SU-DHL-6 (cell line): ENCODE measurements at regions not wholly inside any gene's neighbourhood (a gene's known extent, or its start where the extent isn't known, plus 50 kb on each side); places are given as distances from the start of the nearest gene placed in this dataset.

Experiments
- H2AFZ ChIP-seq: fragments of 200-600 bp; sonication (generic); 2 replicates; pipeline ENCODE4 v1.6.1; 2014; ENCODE audit warnings: low read depth, mild to moderate bottlenecking, moderate library complexity, mixed read lengths, antibody characterized with exemption, low read length; ENCODE audit not compliant: severe bottlenecking
- H3F3A ChIP-seq: fragments of 200-600 bp; shearing (Covaris generic); 2 replicates; pipeline ENCODE4 v1.6.0; 2016; ENCODE audit warnings: antibody characterized with exemption, mild to moderate bottlenecking; ENCODE audit not compliant: insufficient read depth
- H3K27ac ChIP-seq: fragments of 200-600 bp; sonication (generic); 2 replicates; pipeline ENCODE4 v1.5.1; 2016; ENCODE audit warnings: low read depth, mild to moderate bottlenecking, low read length, moderate library complexity, mixed read lengths
- H3K27me3 ChIP-seq: fragments of 200-600 bp; sonication (generic), shearing (Covaris generic); 2 replicates; pipeline ENCODE4 v1.6.0; 2014; ENCODE audit warnings: mild to moderate bottlenecking, low read length
- H3K36me3 ChIP-seq: fragments of 200-600 bp; sonication (generic); 2 replicates; pipeline ENCODE4 v1.6.1; 2014; ENCODE audit warnings: mild to moderate bottlenecking, low read length, mixed read lengths
- H3K4me2 ChIP-seq: fragments of 300-600, 200-600 bp; shearing (Covaris generic), sonication (generic); 2 replicates; pipeline ENCODE4 v1.6.0; 2014; ENCODE audit warnings: low read length, low read depth, mild to moderate bottlenecking; ENCODE audit not compliant: poor library complexity, severe bottlenecking
- H3K4me3 ChIP-seq: fragments of 200-600 bp; sonication (generic); 2 replicates; pipeline ENCODE4 v1.5.1; 2014; ENCODE audit warnings: antibody characterized with exemption, low read length, mild to moderate bottlenecking, mixed read lengths; ENCODE audit not compliant: insufficient read depth, poor library complexity, severe bottlenecking
- H3K79me2 ChIP-seq: fragments of 200-600 bp; sonication (generic); 2 replicates; pipeline ENCODE4 v1.6.1; 2014; ENCODE audit warnings: mild to moderate bottlenecking, low read length, moderate library complexity; ENCODE audit not compliant: insufficient read depth
- H3K9ac ChIP-seq: fragments of 200-600 bp; sonication (generic); 2 replicates; pipeline ENCODE4 v1.7.0; 2014; ENCODE audit warnings: mild to moderate bottlenecking, low read length
- H3K9me2 ChIP-seq: fragments of 200-600 bp; sonication (generic); replicated peaks from 2 replicates; pipeline ENCODE4 v1.6.1; 2014; ENCODE audit warnings: low read length; ENCODE audit not compliant: insufficient read depth
- H3K9me3 ChIP-seq: fragments of 200-600 bp; sonication (generic); 2 replicates; pipeline ENCODE4 v1.6.1; 2014; ENCODE audit warnings: low read length, mixed read lengths; ENCODE audit not compliant: insufficient read depth
- H4K20me1 ChIP-seq: fragments of 200-600 bp; sonication (generic); 2 replicates; pipeline ENCODE4 v1.6.1; 2014; ENCODE audit warnings: low read depth, mild to moderate bottlenecking, antibody characterized with exemption, low read length, moderate library complexity, mixed read lengths
- CTCF ChIP-seq: fragments of 200-600 bp; sonication (generic); IDR thresholded peaks from one replicate; pipeline ENCODE4 v1.5.1; 2017; ENCODE audit warnings: antibody characterized with exemption, mild to moderate bottlenecking, low read length, moderate library complexity; ENCODE audit not compliant: insufficient read depth, poor library complexity, severe bottlenecking
- EZH2phosphoT487 ChIP-seq: fragments of 200-600 bp; sonication (generic), shearing (Covaris generic); conservative IDR thresholded peaks from 2 replicates; pipeline ENCODE4 v1.6.1; 2018; ENCODE audit warnings: mild to moderate bottlenecking, antibody characterized with exemption, low read length, moderate library complexity, mixed read lengths

- TF ChIP-seq EZH2phosphoT487 (no peak), CTCF (no peak)
Observed at GRCh38 chr3:80355144-80355543, 587.3 kb upstream of the ROBO1 start.

DNA sequence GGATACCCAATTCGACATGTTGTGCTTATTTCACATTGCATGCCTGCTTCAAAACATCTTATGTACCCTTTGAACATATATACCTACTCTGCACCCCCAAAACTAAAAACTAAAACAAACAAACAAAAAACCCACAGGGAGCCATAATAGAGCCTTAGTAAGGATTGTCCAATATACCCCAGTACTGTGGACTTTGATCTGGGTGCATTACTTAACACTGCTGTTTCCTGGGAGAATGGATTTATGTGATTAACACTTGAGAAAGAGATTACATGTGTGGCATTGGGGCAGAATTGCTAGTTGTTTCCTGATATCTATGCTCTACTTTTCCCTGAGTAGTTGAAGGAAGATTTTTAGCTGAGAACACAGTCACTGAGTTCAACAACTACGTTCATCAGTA lies 583.4 kb upstream of the ROBO1 start:
- Histone ChIP-seq H3K9me2 (no peaks in the 10 kb centered on the region), H3K4me2 (no peak overlapping the region), H3K27ac (no peak overlapping the region), H3K79me2 (no peaks in the 10 kb centered on the region), H3K27me3 (no peaks in the 10 kb centered on the region), H3K9ac (no peak overlapping the region), H3F3A (no peaks in the 10 kb centered on the region), H3K4me3 (no peak overlapping the region), H3K9me3 (0 out of 2 replicates have a peak, but pooled peaks cover 4% of the 10 kb centered on the region), H4K20me1 (no peaks in the 10 kb centered on the region), H3K36me3 (no peaks in the 10 kb centered on the region), H2AFZ (no peak overlapping the region)
- TF ChIP-seq CTCF (no peak), EZH2phosphoT487 (no peak)

More at GRCh38 chr3:80355144-80355543, 587.3 kb upstream of the ROBO1 start:
- H4K20me1 ChIP-seq: no peaks in the 10 kb centered on the region
- H3F3A ChIP-seq: no peaks in the 10 kb centered on the region
- H3K4me3 ChIP-seq: no peak overlapping the region
- H3K9me3 ChIP-seq: no peaks in the 10 kb centered on the region
- no peak overlapping the region for H2AFZ ChIP-seq
- no peaks in the 10 kb centered on the region for H3K79me2 ChIP-seq
- no peaks in the 10 kb centered on the region for H3K9me2 ChIP-seq
- H3K27ac ChIP-seq: no peak overlapping the region
- no peak overlapping the region for H3K9ac ChIP-seq
- H3K27me3 ChIP-seq: no peaks in the 10 kb centered on the region
- H3K36me3 ChIP-seq: no peaks in the 10 kb centered on the region
- H3K4me2 ChIP-seq: no peak overlapping the region

GRCh38 chr3:80350771-80351170 lies 583.0 kb upstream of the ROBO1 start:
- Histone ChIP-seq H3K4me2 (no peak overlapping the region), H3K4me3 (no peak overlapping the region), H3K79me2 (no peaks in the 10 kb centered on the region), H3K9ac (no peak overlapping the region), H3K27ac (no peak overlapping the region), H2AFZ (no peak overlapping the region), H3K36me3 (no peaks in the 10 kb centered on the region), H3F3A (no peaks in the 10 kb centered on the region), H4K20me1 (no peaks in the 10 kb centered on the region), H3K9me2 (no peaks in the 10 kb centered on the region), H3K9me3 (0 out of 2 replicates have a peak, but pooled peaks cover 4% of the 10 kb centered on the region), H3K27me3 (no peaks in the 10 kb centered on the region)
- no peak for TF ChIP-seq EZH2phosphoT487
- TF ChIP-seq CTCF: no peak
